PC-9 (cell line): ENCODE measurements at regions not wholly inside any gene's neighbourhood (a gene's known extent, or its start where the extent isn't known, plus 50 kb on each side); places are given as distances from the start of the nearest gene placed in this dataset.

Experiments used
- BruUV-seq: library from RNA; stranded (reverse); fragments of 400-500 nt; replicated peaks from 2 replicates; lab custom pipeline; 2021; lab: Mats Ljungman, UMichigan
- CTCF ChIA-PET: fragments of 300-600 bp; sonication (Branson Sonifier 250); formaldehyde crosslinking; loops from one replicate; lab custom pipeline; 2022; ENCODE audit warnings: antibody characterized with exemption; lab: Charles Lee
- POLR2A ChIA-PET: fragments of 300-600 bp; sonication (Branson Sonifier 250); formaldehyde crosslinking; loops from one replicate; lab custom pipeline; 2022; ENCODE audit warnings: antibody characterized with exemption; ENCODE audit not compliant: unreplicated experiment; lab: Charles Lee
- DNase-seq, 2 experiments: peaks; one replicate each; pipeline versions ENCODE4 v3.0.0 to v3.0.0-alpha.2; 2015 to 2022; ENCODE audit warnings: mixed read lengths in 1 of 2
- H2AFZ ChIP-seq: fragments of 200-600 bp; sonication (generic); 2 replicates; pipeline ENCODE4 v1.8.1; 2017; ENCODE audit warnings: antibody characterized with exemption
- H3F3A ChIP-seq: fragments of 200-600 bp; sonication (generic); 2 replicates; pipeline ENCODE4 v1.8.1; 2017; ENCODE audit warnings: antibody characterized with exemption, mild to moderate bottlenecking, low read depth; ENCODE audit not compliant: insufficient read depth
- H3K27ac ChIP-seq: fragments of 200-600 bp; sonication (generic); 2 replicates; pipeline ENCODE4 v1.6.1; 2016; ENCODE audit warnings: mixed run types
- H3K27me3 ChIP-seq: fragments of 200-600 bp; sonication (generic); 2 replicates; pipeline ENCODE4 v1.6.1; 2016; ENCODE audit warnings: low read depth, mixed run types; ENCODE audit not compliant: insufficient read depth
- H3K36me3 ChIP-seq: fragments of 200-600 bp; sonication (generic); 2 replicates; pipeline ENCODE4 v1.6.1; 2016; ENCODE audit warnings: low read depth, mixed run types
- H3K4me1 ChIP-seq: fragments of 200-600 bp; sonication (generic); replicated peaks from 2 replicates; pipeline ENCODE4 v1.6.1; 2016; ENCODE audit warnings: mixed run types; ENCODE audit not compliant: insufficient read depth
- H3K4me2 ChIP-seq: fragments of 200-600 bp; sonication (generic); 2 replicates; pipeline ENCODE4 v1.6.1; 2017; ENCODE audit warnings: mixed run types
- H3K4me3 ChIP-seq: fragments of 200-600 bp; sonication (generic); 2 replicates; pipeline ENCODE4 v1.6.1; 2016; ENCODE audit warnings: mixed run types
- H3K79me2 ChIP-seq: fragments of 200-600 bp; sonication (generic); 2 replicates; pipeline ENCODE4 v1.6.1; 2017; ENCODE audit warnings: low read depth, mixed run types
- H3K9me2 ChIP-seq: fragments of 200-600 bp; sonication (generic); 2 replicates; pipeline ENCODE4 v1.8.1; 2017; ENCODE audit warnings: mild to moderate bottlenecking; ENCODE audit not compliant: insufficient read depth
- H3K9me3 ChIP-seq: fragments of 200-600 bp; sonication (generic); 2 replicates; pipeline ENCODE4 v1.8.1; 2016; ENCODE audit warnings: low read depth; ENCODE audit not compliant: insufficient read depth
- H4K20me1 ChIP-seq: fragments of 200-600 bp; sonication (generic); 2 replicates; pipeline ENCODE4 v1.8.1; 2017; ENCODE audit not compliant: insufficient read depth
- EZH2 ChIP-seq: fragments of 200-600 bp; sonication (generic); IDR thresholded peaks from 2 replicates; pipeline ENCODE4 v1.8.0; 2017; ENCODE audit warnings: antibody characterized with exemption, low read depth
- intact Hi-C: fragments of 100-400 bp; cut with micrococcal nuclease; formaldehyde crosslinking; loops from one replicate; pipeline ENCODE4 v1.10.0; 2022; ENCODE audit not compliant: unreplicated experiment
- TF ChIP-seq, protein P1 (sequence below): fragments of 200-600 bp; sonication (generic); conservative IDR thresholded peaks from 2 replicates; pipeline ENCODE4 v1.6.1; 2017; ENCODE audit warnings: mixed run types, antibody characterized with exemption, mild to moderate bottlenecking, moderate library complexity

DNA sequence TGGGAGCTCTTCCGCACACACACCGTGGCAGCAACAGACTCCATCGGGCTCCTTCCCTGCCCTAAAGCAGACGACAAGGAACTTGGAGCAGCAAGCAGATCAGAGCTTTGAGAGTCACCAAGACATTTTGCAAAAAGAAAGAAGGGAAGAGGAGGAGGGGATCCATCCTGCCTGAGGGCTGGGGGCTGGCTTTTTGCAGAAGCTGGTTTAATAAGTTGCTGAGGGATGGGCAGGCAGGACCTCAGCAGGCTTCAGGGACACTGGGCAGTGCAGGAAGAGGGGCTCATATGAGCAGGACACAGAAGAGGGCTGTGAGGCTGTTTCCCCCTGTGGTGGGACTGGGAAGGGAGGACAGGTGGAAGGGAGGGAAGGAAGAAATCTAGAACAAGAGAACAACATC, 133.4 kb upstream of the GSC start:
- Histone ChIP-seq H3K36me3 (no peaks in the 10 kb centered on the region), H3K4me3 (no peak overlapping the region), H4K20me1 (no peaks in the 10 kb centered on the region), H3K4me2 (no peak overlapping the region), H3K9me2 (no peaks in the 10 kb centered on the region), H3F3A (no peaks in the 10 kb centered on the region), H3K4me1 (no peaks in the 10 kb centered on the region), H3K79me2 (no peaks in the 10 kb centered on the region), H3K9me3 (no peaks in the 10 kb centered on the region), H3K27ac (no peak overlapping the region), H3K27me3 (peaks cover 16% of the 10 kb centered on the region), H2AFZ (no peak overlapping the region)
- ChIA-PET CTCF (no interaction called here), POLR2A (no interaction called here)
- intact Hi-C loops, result no loop called here
- no TSS peak for BruUV-seq
- TF ChIP-seq, protein P1, sequence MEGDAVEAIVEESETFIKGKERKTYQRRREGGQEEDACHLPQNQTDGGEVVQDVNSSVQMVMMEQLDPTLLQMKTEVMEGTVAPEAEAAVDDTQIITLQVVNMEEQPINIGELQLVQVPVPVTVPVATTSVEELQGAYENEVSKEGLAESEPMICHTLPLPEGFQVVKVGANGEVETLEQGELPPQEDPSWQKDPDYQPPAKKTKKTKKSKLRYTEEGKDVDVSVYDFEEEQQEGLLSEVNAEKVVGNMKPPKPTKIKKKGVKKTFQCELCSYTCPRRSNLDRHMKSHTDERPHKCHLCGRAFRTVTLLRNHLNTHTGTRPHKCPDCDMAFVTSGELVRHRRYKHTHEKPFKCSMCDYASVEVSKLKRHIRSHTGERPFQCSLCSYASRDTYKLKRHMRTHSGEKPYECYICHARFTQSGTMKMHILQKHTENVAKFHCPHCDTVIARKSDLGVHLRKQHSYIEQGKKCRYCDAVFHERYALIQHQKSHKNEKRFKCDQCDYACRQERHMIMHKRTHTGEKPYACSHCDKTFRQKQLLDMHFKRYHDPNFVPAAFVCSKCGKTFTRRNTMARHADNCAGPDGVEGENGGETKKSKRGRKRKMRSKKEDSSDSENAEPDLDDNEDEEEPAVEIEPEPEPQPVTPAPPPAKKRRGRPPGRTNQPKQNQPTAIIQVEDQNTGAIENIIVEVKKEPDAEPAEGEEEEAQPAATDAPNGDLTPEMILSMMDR, result no peak
- TF ChIP-seq EZH2, result no peak
- DNase-seq, result no peak

DNA sequence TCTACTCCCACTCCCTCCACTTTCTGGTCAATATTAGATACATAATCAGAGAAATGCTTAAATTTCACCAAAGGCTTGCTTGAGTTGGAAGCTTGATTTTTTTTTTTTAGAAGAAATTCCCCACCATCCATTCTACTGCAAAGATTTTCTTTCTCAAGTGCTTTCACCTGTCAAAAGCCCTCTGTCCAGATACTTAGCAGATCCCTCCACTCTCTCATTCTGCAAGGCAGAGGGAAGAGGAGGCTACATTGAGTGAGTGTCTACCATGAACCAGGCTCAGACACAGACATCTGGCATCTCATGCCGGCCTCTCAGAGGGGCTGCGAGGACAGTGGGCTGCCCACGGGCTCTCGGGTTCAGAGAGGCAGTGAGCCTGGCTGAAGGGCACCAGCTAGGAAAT, 127.6 kb upstream of the GSC start:
- Histone ChIP-seq H3K36me3 (no peaks in the 10 kb centered on the region), H3K4me1 (no peaks in the 10 kb centered on the region), H3K9me2 (no peaks in the 10 kb centered on the region), H3K9me3 (no peaks in the 10 kb centered on the region), H3F3A (no peaks in the 10 kb centered on the region), H3K27ac (no peak overlapping the region), H3K27me3 (peaks cover 49% of the 10 kb centered on the region), H3K79me2 (no peaks in the 10 kb centered on the region), H3K4me2 (no peak overlapping the region), H3K4me3 (no peak overlapping the region), H2AFZ (no peak overlapping the region), H4K20me1 (no peaks in the 10 kb centered on the region)
- TF ChIP-seq EZH2, result no peak
- TF ChIP-seq, protein P1, result no peak
- no peak for DNase-seq
- ChIA-PET POLR2A (no interaction called here), CTCF (no interaction called here)
- intact Hi-C loops, result no loop called here
- BruUV-seq, result no TSS peak

DNA sequence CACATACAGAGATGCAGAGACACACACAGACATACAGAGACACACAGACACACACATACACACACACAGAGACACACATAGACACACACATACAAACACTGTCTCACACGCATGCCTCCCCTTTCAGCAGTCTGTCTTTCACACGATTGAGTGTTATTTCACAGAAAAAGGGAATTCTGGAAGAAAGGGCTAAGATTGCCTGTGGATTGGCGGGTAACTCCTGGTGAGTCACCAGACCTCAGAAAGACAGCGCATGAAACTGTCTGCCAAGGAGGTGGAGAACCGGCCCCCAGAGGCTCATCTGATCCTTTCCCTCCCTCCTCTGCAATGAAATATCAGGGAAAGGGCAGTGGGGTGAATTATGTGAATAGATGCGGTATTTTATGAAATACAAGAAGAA, 127.2 kb upstream of the GSC start:
- no peaks in the 10 kb centered on the region for H3K79me2 ChIP-seq
- H3F3A ChIP-seq, result no peaks in the 10 kb centered on the region
- no peak for DNase-seq
- POLR2A ChIA-PET, result no interaction called here
- TF ChIP-seq, protein P1, result no peak
- TF ChIP-seq EZH2, result no peak
- no peak overlapping the region for H2AFZ ChIP-seq
- H3K9me2 ChIP-seq, result no peaks in the 10 kb centered on the region
- H3K4me2 ChIP-seq, result no peak overlapping the region
- intact Hi-C loops, result no loop called here
- H3K27ac ChIP-seq, result no peak overlapping the region
- H3K4me1 ChIP-seq, result no peaks in the 10 kb centered on the region
- H3K36me3 ChIP-seq, result no peaks in the 10 kb centered on the region
- H3K9me3 ChIP-seq, result no peaks in the 10 kb centered on the region
- CTCF ChIA-PET, result no interaction called here
- no peaks in the 10 kb centered on the region for H4K20me1 ChIP-seq
- H3K27me3 ChIP-seq, result peaks cover 54% of the 10 kb centered on the region
- no TSS peak for BruUV-seq
- no peak overlapping the region for H3K4me3 ChIP-seq
